Skeletal muscle tissue (tissue), 3 donors: ENCODE measurements at regions not wholly inside any gene's neighbourhood (a gene's known extent, or its start where the extent isn't known, plus 50 kb on each side); places are given as distances from the start of the nearest gene placed in this dataset.
"Not testable (repeated sequence)": the region's sequence is repeated elsewhere in the genome, so short reads cannot be mapped to it uniquely, and the experiment has no call there.

Experiments
- H3K27ac ChIP-seq: one replicate; pipeline ENCODE4 v1.7.0; 2013; ENCODE audit warnings: mild to moderate bottlenecking, low read depth, low read length, inconsistent platforms
- H3K27me3 ChIP-seq, 3 donors: one replicate each; pipeline ENCODE4 v1.7.0; 2013; ENCODE audit warnings: low read length in 3 of 3; ENCODE audit not compliant: control insufficient read depth in 3 of 3, insufficient read depth in 3 of 3
- H3K36me3 ChIP-seq, 3 donors: one replicate each; pipeline ENCODE4 v1.7.0; 2013; ENCODE audit warnings: low read length in 3 of 3; ENCODE audit not compliant: control insufficient read depth in 3 of 3, insufficient read depth in 3 of 3
- H3K4me1 ChIP-seq, 3 donors: one replicate each; pipeline ENCODE4 v1.7.0; 2013; ENCODE audit warnings: low read length in 3 of 3, mild to moderate bottlenecking in 3 of 3; ENCODE audit not compliant: control insufficient read depth in 3 of 3, insufficient read depth in 3 of 3
- H3K4me3 ChIP-seq, 3 donors: one replicate each; pipeline ENCODE4 v1.7.0; 2013; ENCODE audit warnings: low read length in 3 of 3
- H3K9ac ChIP-seq, 3 donors: one replicate each; pipeline ENCODE4 v1.7.0; 2013; ENCODE audit warnings: low read length in 3 of 3, mild to moderate bottlenecking in 3 of 3, moderate library complexity in 2 of 3, low read depth in 1 of 3
- H3K9me3 ChIP-seq, 3 donors: one replicate each; pipeline ENCODE4 v1.7.0; 2013; ENCODE audit warnings: low read length in 3 of 3; ENCODE audit not compliant: control insufficient read depth in 3 of 3
- donor health status: Osteomylitis.

DNA sequence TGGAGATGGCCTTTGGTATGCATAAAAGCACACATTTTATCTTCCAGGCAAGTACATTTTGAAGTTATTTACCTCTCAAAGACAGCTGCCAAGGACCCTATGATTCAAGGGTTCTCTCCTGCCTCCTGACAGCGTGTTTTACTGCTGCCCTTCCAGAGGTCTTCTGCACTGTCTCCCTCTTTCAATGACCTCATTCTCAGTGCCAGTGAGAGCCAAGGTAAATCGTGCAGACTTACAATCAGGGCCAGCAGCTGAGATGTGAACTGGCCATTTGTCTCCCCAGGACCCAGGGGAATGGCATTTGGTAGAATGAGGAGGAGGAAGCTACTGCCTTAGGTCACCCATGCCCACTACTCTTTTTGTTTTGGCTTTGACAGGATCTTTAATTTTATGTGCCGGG is 84.2 kb upstream of the FGGY start:
- peaks cover 0 to 12% (median 0%) of the 10 kb centered on the region in 3 donors for H3K4me1 ChIP-seq
- no peak overlapping the region for H3K9ac ChIP-seq
- no peak overlapping the region for H3K27ac ChIP-seq
- no peak overlapping the region for H3K4me3 ChIP-seq
- H3K9me3 ChIP-seq, result no peaks in the 10 kb centered on the region
- H3K36me3 ChIP-seq, result no peaks in the 10 kb centered on the region
- no peaks in the 10 kb centered on the region for H3K27me3 ChIP-seq

DNA sequence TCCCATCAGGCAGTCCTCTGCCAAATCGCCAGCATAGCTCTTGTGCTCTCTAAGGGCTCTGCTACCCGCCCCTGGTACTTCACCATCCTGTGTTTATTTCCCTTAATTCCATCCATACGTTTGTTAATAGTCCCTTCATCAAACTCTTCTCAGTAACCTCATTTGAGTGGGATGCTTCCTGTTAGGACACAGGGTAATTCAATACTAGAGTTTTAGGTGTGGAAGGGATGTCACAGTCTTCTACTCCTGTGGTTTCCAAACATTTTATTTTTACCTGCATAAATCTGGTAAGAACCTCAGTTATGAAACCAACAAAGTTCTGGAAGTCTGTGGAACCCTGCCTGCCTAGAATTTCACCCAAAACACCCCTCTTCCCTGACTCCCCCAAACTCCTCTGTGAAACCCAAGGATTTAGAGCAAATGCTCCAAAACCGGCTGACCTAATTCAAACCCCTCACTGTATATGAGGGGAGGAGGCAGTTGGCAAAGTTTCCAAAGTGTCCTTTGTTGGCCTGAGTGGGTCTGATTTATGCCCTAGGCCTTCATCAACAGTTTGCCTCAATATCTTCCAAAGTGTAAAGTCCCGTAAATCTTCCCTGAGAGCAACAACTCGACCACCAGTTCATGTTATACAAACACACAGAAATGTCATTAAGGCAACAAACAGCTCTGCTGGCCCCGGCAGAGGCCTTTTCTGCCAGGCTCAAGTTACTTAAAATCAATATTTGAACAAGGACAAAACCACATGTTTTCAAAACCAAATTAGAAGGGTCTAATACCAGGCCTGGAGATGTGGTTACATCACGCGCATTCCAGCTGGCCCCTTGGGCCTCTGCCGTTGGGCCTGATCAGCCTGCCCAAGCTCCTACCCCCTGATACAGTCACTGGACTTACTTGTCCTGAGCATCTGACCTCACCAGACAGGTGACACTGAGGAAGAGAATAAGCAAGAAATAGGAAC is 82.4 kb upstream of the FGGY start:
- Histone ChIP-seq H3K9me3 (no peaks in the 10 kb centered on the region), H3K36me3 (no peaks in the 10 kb centered on the region), H3K27ac (no peak overlapping the region), H3K4me1 (peaks cover 0 to 17% (median 0%) of the 10 kb centered on the region in 3 donors), H3K4me3 (no peak overlapping the region), H3K9ac (no peak overlapping the region), H3K27me3 (no peaks in the 10 kb centered on the region)

DNA sequence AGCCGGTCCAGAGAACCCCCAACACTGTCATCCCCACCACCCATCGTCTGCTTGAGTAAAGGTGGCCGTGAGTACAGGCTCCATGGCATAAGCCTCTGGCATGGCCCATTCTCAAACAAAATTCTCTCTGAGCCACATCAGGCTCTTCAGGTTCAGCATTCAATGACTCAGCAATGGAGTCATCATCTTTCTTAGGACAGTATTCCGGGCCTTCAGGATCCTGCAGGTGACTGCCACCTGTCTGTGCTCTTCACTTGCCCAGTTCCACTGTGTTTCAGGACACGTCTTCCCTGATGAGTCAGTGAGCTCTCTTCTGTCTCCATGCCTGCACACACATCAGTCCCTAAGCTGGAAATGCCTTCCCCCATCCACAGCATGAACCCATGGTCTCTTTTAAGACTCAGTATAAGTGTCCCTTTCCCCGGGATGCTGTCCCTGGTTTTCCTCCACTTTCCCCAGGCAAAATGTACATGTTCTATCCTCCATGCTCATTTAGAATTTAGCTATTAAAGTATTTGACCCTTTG is 81.1 kb upstream of the FGGY start:
- H3K9ac ChIP-seq, result no peak overlapping the region
- H3K4me3 ChIP-seq, result no peak overlapping the region
- no peak overlapping the region for H3K27ac ChIP-seq
- H3K4me1 ChIP-seq, result peaks cover 0 to 22% (median 0%) of the 10 kb centered on the region in 3 donors
- no peaks in the 10 kb centered on the region for H3K36me3 ChIP-seq
- H3K9me3 ChIP-seq, result no peaks in the 10 kb centered on the region
- H3K27me3 ChIP-seq, result no peaks in the 10 kb centered on the region

DNA sequence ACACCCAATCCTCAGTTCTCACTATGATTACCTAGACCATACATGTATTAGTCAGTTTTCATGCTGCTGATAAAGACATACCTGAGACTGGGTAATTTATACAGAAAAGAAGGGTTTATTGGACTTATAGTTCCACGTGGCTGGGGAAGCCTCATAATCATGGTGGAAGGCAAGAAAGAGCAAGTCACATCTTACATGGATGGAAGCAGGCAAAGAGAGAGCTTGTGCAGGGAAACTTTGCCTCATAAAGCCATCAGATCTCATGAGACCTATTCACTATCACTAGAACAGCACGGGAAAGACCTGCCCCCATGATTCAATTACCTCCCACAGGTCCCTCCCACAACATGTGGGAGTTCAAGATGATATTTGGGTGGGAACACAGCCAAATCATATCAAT is 79.5 kb upstream of the FGGY start:
- H3K27me3 ChIP-seq, H3K4me3 ChIP-seq, H3K27ac ChIP-seq, H3K36me3 ChIP-seq, H3K9ac ChIP-seq, H3K9me3 ChIP-seq: not testable (repeated sequence)
- H3K4me1 ChIP-seq, result peaks cover 0 to 22% (median 0%) of the 10 kb centered on the region in 3 donors

DNA sequence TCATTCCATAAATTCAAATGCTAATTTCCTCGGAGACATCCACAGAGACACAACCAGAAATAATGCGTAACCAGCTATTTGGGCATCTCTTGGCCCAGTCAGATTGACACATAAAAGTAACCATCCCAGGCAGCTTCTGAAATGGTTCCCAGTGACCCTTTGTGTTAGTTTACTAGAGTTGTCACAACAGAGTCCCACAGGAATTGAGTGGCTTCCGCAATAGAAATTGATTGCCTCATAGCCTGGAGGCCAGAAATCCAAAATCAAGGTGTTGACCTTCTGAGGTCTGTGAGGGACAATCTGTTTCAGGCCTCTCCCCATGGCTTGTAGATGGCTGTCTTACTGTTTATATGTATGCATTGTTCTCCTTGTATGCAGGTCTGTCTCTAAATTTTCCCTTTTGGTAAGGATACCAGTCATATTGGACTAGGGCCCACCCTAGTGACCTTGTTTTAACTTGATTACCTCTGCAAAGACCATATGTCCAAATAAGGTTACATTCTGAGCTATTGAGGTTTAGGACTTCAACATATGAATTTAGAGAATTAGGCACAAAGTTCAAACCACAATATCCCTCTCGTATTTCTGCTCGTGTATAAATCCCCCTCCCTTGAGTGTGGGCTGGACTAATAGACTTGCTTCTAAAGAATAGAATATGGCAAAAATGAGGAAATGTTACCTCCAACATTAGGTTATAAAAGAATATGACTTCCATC is 78.2 kb upstream of the FGGY start:
- Histone ChIP-seq H3K27me3 (no peaks in the 10 kb centered on the region), H3K9ac (no peak overlapping the region), H3K27ac (no peak overlapping the region)

DNA sequence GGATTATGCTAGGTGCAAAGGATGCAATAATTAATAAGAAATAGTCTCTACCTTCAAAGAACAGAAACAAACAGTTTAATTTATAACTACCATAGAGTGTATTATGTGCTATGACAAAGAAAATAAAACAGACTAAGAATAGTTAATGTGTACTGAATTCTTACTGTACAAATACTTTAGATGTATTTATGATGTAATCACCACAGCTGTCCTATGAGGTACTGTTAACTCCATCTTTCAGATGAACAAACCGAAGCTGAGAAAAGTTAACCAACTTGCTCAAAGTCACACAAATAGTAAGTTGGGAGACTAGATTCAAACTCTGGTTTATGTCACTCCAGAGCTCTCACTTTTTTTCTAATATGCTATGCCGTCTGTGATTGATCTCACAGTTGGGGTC is 77.0 kb upstream of the FGGY start:
- no peaks in the 10 kb centered on the region for H3K36me3 ChIP-seq
- no peak overlapping the region for H3K4me3 ChIP-seq
- no peak overlapping the region for H3K27ac ChIP-seq
- no peaks in the 10 kb centered on the region for H3K9me3 ChIP-seq
- peaks cover 0 to 22% (median 2%) of the 10 kb centered on the region in 3 donors for H3K4me1 ChIP-seq
- H3K27me3 ChIP-seq, result no peaks in the 10 kb centered on the region
- no peak overlapping the region for H3K9ac ChIP-seq

More for the DNA sequence above, 78.2 kb upstream of the FGGY start:
- Histone ChIP-seq H3K4me1 (peaks cover 0 to 22% (median 2%) of the 10 kb centered on the region in 3 donors), H3K4me3 (no peak overlapping the region), H3K36me3 (no peaks in the 10 kb centered on the region), H3K9me3 (no peaks in the 10 kb centered on the region)

DNA sequence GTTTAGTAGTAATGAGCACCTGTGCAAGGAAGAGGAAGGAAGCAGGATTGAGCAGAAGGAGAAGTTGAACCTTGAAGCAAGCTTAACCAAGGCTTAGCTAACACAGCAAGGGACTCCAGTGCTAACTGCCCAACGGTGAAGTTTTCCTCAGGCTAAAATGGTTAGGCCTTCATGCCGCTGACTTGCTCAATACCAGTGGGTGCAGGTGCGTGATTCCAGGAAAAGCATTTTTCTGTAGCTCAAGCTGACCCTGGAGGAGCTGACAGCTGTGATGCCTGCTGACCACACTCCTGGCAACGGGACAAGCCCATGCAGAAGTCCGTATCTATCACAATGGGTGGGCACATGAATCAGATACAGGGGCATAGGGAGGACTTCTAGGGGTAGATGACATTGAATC is 76.5 kb upstream of the FGGY start:
- H3K27ac ChIP-seq, result no peak overlapping the region
- H3K9me3 ChIP-seq, result no peaks in the 10 kb centered on the region
- no peak overlapping the region for H3K4me3 ChIP-seq
- H3K27me3 ChIP-seq, result no peaks in the 10 kb centered on the region
- H3K36me3 ChIP-seq, result no peaks in the 10 kb centered on the region
- no peak overlapping the region for H3K9ac ChIP-seq
- peaks cover 0 to 22% (median 2%) of the 10 kb centered on the region in 3 donors for H3K4me1 ChIP-seq

DNA sequence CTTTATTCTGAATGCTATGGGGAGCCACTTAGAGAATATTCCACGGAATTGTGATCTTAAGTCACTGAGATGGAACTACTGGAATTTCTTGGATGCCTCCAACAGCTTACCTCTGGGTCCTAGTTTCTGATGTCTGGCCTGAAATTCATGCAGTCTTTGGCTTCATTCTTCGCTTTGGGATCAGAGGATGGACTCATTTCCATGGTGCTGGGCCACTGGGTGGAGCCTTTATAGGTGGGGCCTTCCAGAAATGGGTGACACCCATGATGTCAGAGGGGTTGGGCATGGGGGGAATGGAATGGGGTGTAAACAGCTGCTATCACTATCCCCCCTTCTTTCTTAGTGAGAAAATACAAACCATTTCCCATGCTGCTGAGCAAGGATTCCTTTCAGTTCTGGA is 73.7 kb upstream of the FGGY start:
- Histone ChIP-seq H3K9ac (no peak overlapping the region), H3K36me3 (no peaks in the 10 kb centered on the region), H3K9me3 (no peaks in the 10 kb centered on the region), H3K4me1 (peaks cover 0 to 17% (median 2%) of the 10 kb centered on the region in 3 donors), H3K4me3 (no peak overlapping the region), H3K27me3 (no peaks in the 10 kb centered on the region), H3K27ac (no peak overlapping the region)

DNA sequence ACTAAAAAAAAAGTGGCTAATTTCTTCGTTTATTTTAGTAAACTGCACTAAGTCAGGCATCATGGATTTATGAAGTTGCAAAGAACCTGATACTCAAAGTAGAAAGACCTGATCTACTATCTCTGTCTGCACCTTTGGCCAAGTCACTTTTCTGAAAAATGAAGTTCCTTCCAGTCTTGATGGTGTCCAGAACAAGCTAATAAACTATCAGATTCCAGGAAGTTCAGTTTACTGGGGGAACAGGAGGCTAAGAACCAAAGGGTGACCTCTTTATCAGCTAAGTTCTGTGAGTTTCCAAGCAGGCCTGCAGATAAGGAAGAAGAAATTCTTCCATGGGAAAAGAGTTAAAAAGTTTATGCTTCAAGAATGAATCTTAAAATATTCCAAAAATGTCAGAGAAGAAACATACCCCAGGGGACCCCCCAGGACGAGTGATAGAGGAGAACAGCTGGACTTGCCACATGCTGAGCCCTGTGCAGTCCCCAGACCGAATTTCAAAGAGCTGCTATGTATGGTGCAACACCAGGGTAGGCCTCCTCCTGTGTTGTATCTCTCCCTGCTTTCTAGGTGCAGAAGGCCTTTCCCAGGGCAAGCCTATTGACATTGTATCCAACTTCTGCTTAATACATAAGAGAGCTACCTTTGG is 72.8 kb upstream of the FGGY start:
- Histone ChIP-seq H3K36me3 (no peaks in the 10 kb centered on the region), H3K27ac (no peak overlapping the region), H3K9me3 (no peaks in the 10 kb centered on the region), H3K4me1 (peaks cover 2 to 23% (median 4%) of the 10 kb centered on the region in 3 donors), H3K9ac (no peak overlapping the region), H3K27me3 (no peaks in the 10 kb centered on the region), H3K4me3 (no peak overlapping the region)
